Activated CD4-positive, alpha-beta T cell treated with anti-CD3 and anti-CD28 coated beads, Interleukin-2, amount 10 ng/mL, durations not matched to agents 24 days and 14 days (primary cell): ENCODE measurements at regions not wholly inside any gene's neighbourhood (a gene's known extent, or its start where the extent isn't known, plus 50 kb on each side); places are given as distances from the start of the nearest gene placed in this dataset.

Source experiments
- DNase-seq: peaks from one replicate; pipeline ENCODE4 v3.0.0; 2022
- H3K27ac Mint-ChIP-seq: one replicate; pipeline ENCODE4 v1.8.0; 2022; ENCODE audit warnings: mild to moderate bottlenecking, mixed read lengths
- H3K27me3 Mint-ChIP-seq: one replicate; pipeline ENCODE4 v1.8.0; 2022; ENCODE audit warnings: mixed read lengths
- H3K36me3 Mint-ChIP-seq: one replicate; pipeline ENCODE4 v1.8.0; 2022; ENCODE audit warnings: low read depth, mild to moderate bottlenecking, mixed read lengths
- H3K4me1 Mint-ChIP-seq: one replicate; pipeline ENCODE4 v1.8.0; 2021; ENCODE audit warnings: mixed read lengths
- H3K4me3 Mint-ChIP-seq: one replicate; pipeline ENCODE4 v1.8.0; 2022; ENCODE audit warnings: mild to moderate bottlenecking, moderate library complexity, mixed read lengths
- H3K9me3 Mint-ChIP-seq: one replicate; pipeline ENCODE4 v1.8.0; 2021; ENCODE audit warnings: mixed read lengths
- intact Hi-C: fragments of 100-400 bp; cut with micrococcal nuclease; formaldehyde crosslinking; loops from one replicate; pipeline ENCODE4 v1.15.1; 2023

DNA sequence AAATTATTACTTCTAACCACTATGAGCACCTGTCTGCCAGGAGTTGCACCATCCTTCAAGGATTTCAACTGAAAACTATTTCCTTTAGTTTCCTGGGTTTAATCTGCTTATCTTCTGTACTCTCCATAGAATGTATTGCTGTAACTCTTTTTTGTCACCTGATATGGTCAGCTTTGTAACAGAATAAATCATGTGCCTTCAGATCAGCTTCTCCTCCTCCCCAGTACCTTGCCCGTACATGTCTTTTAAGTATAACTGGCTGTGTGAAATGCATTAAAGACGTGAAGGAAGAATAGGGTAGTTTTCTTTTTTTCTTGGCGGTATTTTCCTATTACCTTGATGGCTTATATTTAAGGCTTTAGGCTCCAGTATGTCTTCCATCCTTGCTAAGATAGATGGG, 200.3 kb upstream of the NAV3 start:
- H3K4me1 Mint-ChIP-seq = no peaks in the 10 kb centered on the region
- no peaks in the 10 kb centered on the region for H3K27me3 Mint-ChIP-seq
- no peak for DNase-seq
- no peak overlapping the region for H3K4me3 Mint-ChIP-seq
- H3K36me3 Mint-ChIP-seq = no peaks in the 10 kb centered on the region
- H3K27ac Mint-ChIP-seq = no peak overlapping the region
- H3K9me3 Mint-ChIP-seq = no peaks in the 10 kb centered on the region
- intact Hi-C loops = no loop called here

DNA sequence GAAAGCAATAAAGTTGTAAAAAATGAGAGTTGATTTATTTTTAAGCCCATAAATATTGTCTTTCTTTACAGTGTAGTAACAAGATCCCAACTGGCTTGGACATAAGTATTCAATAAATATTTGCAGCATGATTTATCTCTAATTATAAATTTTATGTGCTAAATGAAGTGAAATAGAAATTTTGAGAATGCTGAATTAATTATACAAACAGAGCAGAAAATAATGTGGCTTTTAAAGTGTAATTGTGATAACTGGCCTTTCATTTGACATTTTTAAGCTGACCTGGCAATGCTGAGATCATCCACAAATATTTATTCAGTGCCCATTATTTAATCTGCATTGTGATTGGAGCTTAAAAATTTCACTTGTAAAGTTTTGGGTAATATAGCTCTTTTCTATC, 201.6 kb upstream of the NAV3 start:
- Mint-ChIP-seq H3K9me3 (no peaks in the 10 kb centered on the region), H3K4me1 (no peaks in the 10 kb centered on the region), H3K27me3 (no peaks in the 10 kb centered on the region), H3K4me3 (no peak overlapping the region), H3K36me3 (no peaks in the 10 kb centered on the region), H3K27ac (no peak overlapping the region)
- intact Hi-C loops = no loop called here
- DNase-seq = no peak

DNA sequence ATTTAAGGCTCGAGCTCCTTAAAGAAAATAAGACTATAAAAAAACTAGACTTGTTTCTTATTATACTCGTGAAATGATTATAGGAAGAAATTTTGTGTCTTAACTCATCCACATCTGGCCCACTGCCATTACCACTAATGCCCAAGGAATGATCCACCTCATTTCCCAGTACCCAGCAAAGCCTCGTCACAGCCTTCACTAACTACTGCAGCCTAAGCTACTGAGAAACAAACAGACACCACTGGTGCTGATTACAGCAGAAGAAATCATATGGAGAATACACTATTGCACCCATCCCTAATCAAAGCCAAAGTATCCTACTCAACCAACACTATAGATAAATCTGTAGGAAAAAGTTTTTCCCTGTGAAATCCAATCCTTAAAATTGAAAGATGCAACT, 205.3 kb upstream of the NAV3 start:
- Mint-ChIP-seq H3K4me3 (no peak overlapping the region), H3K27ac (no peak overlapping the region), H3K4me1 (no peaks in the 10 kb centered on the region)

DNA sequence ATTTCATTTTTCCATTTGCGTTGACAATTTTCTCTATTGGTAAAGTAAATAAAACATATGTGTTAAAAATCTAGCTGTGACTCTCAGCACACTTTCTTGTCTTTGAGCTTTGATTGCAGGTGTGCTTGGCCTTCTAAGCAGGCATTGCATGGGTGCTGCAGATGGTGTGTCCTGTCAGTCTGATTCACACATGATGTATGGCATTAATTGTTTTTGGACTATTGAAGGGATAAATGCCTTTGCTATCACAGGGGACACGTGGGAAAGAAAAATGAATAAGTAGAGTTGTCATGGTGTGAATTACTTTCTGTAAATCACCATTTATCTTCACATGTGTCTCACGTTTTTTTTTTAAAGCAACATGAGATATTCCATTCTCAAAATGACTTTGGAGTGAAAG, 211.3 kb upstream of the NAV3 start:
- Mint-ChIP-seq H3K4me3 (no peak overlapping the region), H3K27me3 (no peaks in the 10 kb centered on the region), H3K27ac (no peak overlapping the region), H3K4me1 (no peaks in the 10 kb centered on the region), H3K36me3 (no peaks in the 10 kb centered on the region), H3K9me3 (no peaks in the 10 kb centered on the region)
- intact Hi-C loops = no loop called here
- no peak for DNase-seq

More for the DNA sequence above, 205.3 kb upstream of the NAV3 start:
- DNase-seq = no peak
- intact Hi-C loops = no loop called here
- Mint-ChIP-seq H3K9me3 (no peaks in the 10 kb centered on the region), H3K36me3 (no peaks in the 10 kb centered on the region), H3K27me3 (no peaks in the 10 kb centered on the region)

DNA sequence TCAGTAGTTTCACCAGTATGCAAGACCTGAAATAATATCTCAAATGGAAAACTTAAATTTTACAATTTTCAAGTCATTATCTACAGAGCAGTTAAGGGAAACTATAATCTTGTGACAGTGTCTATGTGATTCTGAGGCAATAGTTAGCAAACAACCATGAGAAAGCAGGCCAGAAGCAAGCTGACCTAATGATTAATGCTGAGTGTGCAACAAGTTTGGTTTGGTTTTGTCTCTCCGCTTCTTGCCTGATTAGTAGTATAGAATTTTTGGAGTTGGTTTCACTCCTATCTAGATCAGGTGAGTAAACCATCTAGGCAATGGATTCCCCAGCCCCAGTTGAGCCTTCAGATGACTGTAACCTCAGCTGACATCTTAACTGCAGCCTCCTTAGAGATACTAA, 212.9 kb upstream of the NAV3 start:
- H3K36me3 Mint-ChIP-seq = no peaks in the 10 kb centered on the region
- H3K4me3 Mint-ChIP-seq = no peak overlapping the region
- no peak for DNase-seq
- no peaks in the 10 kb centered on the region for H3K4me1 Mint-ChIP-seq
- H3K27ac Mint-ChIP-seq = no peak overlapping the region
- H3K9me3 Mint-ChIP-seq = no peaks in the 10 kb centered on the region
- intact Hi-C loops = no loop called here
- H3K27me3 Mint-ChIP-seq = no peaks in the 10 kb centered on the region

DNA sequence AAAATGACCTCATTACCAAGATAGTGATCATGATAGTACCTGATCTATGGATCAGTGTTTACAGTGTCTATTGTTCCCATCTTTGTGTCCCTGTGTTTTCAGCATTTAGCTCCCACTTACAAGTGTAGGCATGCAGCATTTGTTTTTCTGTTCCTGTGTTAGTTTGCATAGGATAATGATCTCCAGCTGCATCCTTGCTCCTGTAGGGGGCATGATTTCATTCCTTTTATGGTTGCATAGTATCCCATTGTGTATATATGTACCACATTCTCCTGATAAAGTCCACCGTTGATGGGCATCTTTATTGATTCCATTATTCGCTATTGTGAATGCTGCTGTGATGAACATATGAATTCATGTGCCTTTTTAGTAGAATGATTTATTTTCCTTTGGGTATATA, 215.4 kb upstream of the NAV3 start:
- Mint-ChIP-seq H3K4me3 (no peak overlapping the region), H3K9me3 (no peaks in the 10 kb centered on the region), H3K27ac (no peak overlapping the region), H3K27me3 (no peaks in the 10 kb centered on the region), H3K4me1 (no peaks in the 10 kb centered on the region), H3K36me3 (no peaks in the 10 kb centered on the region)
- intact Hi-C loops = no loop called here
- no peak for DNase-seq

DNA sequence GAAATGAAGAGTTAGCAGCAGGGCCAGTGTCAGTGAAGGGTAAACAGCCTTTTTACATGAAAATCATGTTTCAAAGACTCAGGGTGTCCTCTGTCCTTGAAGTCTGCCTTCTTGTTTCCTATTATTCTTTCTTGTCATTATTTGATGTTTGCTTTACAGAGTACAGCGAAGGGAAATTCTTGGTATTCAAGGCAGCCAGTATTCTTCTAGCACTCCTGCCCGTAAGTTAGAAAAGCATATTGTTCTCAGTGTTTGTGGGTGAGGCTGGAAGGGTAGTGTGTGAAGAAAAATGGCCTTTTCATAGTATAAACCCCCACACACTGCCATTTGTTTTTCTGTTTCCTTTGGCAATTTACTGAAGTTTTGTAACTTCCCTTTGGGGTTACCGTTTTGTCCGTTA, 217.3 kb upstream of the NAV3 start:
- Mint-ChIP-seq H3K27me3 (no peaks in the 10 kb centered on the region), H3K9me3 (no peaks in the 10 kb centered on the region), H3K4me3 (no peak overlapping the region), H3K36me3 (no peaks in the 10 kb centered on the region), H3K4me1 (no peaks in the 10 kb centered on the region), H3K27ac (no peak overlapping the region)
- DNase-seq = no peak
- intact Hi-C loops = no loop called here

DNA sequence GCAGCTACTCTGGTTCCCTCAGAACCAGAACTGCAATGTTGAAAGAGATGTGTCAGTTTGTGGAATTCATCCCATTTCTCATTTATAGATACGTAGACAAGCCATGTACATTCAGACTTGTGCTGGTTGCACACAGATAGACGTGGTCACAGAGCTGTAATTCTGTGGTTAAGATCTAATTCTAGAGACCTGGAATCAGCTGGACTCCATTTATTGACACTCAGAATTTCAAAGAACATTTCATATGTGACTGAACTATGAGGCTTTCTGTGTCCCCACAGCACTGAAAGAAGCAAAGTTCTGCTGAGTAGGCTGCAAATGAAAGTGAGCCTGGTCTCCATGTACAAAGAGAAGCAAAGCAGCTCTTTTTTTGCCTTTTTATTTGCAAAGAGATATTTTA, 220.2 kb upstream of the NAV3 start:
- Mint-ChIP-seq H3K4me3 (no peak overlapping the region), H3K9me3 (no peaks in the 10 kb centered on the region), H3K36me3 (no peaks in the 10 kb centered on the region), H3K4me1 (no peaks in the 10 kb centered on the region), H3K27me3 (no peaks in the 10 kb centered on the region), H3K27ac (no peak overlapping the region)
- intact Hi-C loops = no loop called here
- no peak for DNase-seq

DNA sequence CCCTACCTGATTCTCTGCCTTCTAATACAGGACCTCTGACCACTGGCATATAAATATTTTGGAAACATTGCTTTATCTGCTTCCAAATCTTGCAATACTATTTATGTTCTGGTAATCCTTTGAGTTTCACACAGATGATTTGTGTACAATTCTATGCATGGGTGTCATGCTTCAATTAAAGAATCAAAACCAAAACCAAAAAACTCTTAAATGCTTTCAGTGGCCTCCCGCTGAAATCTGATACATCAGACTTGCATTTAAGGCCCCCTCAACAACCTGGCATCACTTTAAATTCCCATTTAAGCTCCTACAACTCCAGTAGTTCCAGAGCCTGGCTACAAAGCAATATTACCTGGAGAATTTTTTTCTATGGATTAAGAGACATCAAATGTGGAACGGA, 221.7 kb upstream of the NAV3 start:
- DNase-seq = no peak
- no peak overlapping the region for H3K4me3 Mint-ChIP-seq
- H3K27me3 Mint-ChIP-seq = no peaks in the 10 kb centered on the region
- H3K27ac Mint-ChIP-seq = no peak overlapping the region
- no peaks in the 10 kb centered on the region for H3K9me3 Mint-ChIP-seq
- intact Hi-C loops = no loop called here
- no peaks in the 10 kb centered on the region for H3K36me3 Mint-ChIP-seq
- no peaks in the 10 kb centered on the region for H3K4me1 Mint-ChIP-seq

DNA sequence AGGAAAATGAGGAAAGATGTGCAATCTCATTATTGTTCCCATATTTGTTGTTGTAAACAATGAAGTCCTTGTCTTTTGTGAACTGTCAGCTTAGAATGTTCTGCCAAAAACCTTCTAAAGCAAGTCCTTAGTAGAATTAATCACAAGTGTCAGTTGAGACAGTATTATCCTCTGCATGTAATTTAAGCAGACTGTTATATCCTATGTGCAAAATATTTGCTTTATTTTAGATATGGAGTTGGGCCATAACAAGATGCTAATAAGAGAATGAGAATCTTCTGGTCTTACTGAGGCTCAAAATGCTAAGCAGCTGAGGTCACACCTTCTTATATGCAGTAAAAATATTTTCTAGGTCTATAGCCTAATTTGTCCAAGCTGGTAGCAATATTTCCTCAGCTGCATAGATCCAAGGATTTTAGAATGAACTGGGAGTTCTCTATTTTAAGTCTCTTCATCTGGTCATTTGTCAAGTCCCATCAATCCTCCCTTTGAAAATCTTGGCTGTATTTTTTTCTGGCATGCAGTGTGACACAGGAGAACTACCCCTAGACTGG, 222.3 kb upstream of the NAV3 start:
- Mint-ChIP-seq H3K36me3 (no peaks in the 10 kb centered on the region), H3K27me3 (no peaks in the 10 kb centered on the region), H3K4me1 (no peaks in the 10 kb centered on the region), H3K27ac (no peak overlapping the region), H3K4me3 (no peak overlapping the region), H3K9me3 (no peaks in the 10 kb centered on the region)
- DNase-seq = no peak
- intact Hi-C loops = no loop called here

DNA sequence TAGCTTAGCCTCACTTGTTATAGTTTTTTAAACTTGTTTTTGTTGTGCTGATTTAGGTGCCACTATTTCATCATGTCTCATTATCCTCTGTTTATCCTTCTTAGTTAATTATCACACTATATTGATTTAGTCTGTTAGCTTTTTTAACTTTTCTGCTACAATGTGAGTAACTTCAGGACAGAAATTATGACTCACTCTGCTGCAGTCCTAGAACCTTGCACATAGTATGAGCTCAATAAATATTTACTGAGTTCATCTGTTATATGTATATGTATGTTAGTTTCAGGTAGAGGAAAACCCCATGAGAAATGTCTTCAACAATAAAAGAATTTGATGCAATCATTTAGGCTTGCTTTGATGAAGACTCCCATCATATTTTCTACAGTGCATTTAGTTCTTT, 224.3 kb upstream of the NAV3 start:
- Mint-ChIP-seq H3K4me1 (no peaks in the 10 kb centered on the region), H3K36me3 (no peaks in the 10 kb centered on the region), H3K27me3 (no peaks in the 10 kb centered on the region), H3K27ac (no peak overlapping the region), H3K4me3 (no peak overlapping the region), H3K9me3 (no peaks in the 10 kb centered on the region)
- DNase-seq = no peak
- intact Hi-C loops = no loop called here

DNA sequence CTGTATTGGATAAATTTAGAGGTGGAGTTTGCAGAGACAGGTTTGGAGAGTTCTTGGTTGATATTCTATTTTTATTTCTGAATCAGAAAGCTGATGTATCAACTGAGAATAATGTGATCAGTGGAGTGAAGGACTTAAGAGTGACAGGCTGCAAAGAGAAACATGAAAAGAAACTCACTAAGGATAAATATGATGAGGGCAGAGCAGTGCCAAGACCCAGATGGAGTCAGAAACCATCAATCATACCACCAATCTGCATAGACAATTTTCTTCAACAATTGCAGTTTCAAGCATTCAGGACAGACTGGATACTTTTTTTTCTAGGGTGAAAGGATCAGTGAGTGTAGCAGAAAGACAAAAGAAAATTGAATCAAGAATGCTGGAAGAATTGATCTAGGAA, 226.7 kb upstream of the NAV3 start:
- H3K9me3 Mint-ChIP-seq = no peaks in the 10 kb centered on the region
- H3K27me3 Mint-ChIP-seq = no peaks in the 10 kb centered on the region
- no peaks in the 10 kb centered on the region for H3K4me1 Mint-ChIP-seq
- no peaks in the 10 kb centered on the region for H3K36me3 Mint-ChIP-seq
- no peak overlapping the region for H3K27ac Mint-ChIP-seq
- intact Hi-C loops = no loop called here
- H3K4me3 Mint-ChIP-seq = no peak overlapping the region
- no peak for DNase-seq

DNA sequence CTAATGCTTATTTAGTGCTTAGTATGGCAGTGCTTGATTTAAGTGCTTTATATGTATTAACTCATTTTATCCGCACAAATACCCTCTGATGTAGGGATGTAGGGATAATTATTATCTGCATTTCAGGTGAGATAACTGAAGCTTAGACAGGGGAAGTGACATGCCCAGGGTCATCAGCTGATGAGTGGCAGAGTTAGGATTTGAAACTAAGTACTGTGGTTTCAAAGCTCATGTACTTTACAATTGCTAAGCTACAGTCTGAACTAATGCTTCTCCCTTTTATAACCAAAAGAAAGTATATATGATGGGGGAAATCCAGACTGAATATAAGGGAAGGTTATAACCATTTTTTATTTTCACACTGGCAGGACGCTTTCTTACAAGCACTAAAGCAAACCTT, 229.6 kb upstream of the NAV3 start:
- Mint-ChIP-seq H3K36me3 (no peaks in the 10 kb centered on the region), H3K27ac (no peak overlapping the region), H3K27me3 (no peaks in the 10 kb centered on the region), H3K4me3 (no peak overlapping the region), H3K4me1 (no peaks in the 10 kb centered on the region), H3K9me3 (no peaks in the 10 kb centered on the region)
- DNase-seq = no peak
- intact Hi-C loops = no loop called here

DNA sequence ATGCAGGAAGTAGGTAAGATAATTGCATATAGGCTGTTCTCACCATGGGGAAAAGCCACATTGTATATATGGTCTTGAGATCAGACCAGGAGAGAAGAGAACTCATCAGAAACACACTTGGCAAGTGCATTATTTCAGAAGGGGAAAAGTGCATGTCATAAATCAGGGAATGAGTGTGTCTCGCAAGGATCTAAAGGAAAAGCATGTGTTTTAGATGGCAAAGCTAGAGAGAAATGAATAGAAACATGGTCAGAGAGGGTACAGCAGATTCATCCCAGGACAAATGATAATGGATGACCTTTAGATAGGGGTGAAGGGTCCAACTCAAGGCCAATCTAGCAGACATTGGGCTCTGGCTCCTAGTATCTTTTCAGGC, 230.2 kb upstream of the NAV3 start:
- no peak overlapping the region for H3K27ac Mint-ChIP-seq
- intact Hi-C loops = no loop called here
- no peaks in the 10 kb centered on the region for H3K4me1 Mint-ChIP-seq
- H3K36me3 Mint-ChIP-seq = no peaks in the 10 kb centered on the region
- H3K9me3 Mint-ChIP-seq = no peaks in the 10 kb centered on the region
- H3K27me3 Mint-ChIP-seq = no peaks in the 10 kb centered on the region
- no peak overlapping the region for H3K4me3 Mint-ChIP-seq
- DNase-seq = no peak

DNA sequence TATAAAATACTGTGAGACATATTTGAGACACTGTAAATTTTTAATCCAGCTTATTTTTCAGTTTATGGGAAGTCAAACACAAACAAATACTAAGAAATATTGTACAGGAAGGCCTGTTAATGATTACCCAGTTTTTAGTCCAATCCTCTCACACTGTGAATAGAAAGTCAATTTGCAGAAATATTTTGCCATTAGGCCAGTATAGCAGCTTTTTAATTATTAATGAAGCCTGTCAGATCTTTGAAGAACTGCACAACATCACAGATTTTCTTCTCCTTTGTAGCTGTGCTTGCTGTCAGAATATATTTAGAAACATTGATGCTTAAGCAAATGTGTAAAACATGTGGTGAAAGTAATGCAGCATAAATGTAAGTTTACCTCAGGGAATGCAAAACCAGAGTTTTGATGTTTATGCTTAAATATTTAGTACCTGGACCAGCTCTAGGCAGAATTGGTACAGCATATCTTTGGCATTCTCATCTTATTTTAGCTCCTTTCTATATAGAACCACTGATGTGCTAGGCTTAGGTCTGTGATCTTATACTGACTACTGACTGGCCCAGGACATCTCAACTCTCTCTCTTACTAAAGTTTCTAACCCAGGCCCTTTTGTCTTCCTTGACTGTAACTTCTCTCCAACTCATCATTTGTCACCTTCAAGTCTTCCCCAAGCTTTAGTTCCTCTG, 230.8 kb upstream of the NAV3 start:
- Mint-ChIP-seq H3K27me3 (no peaks in the 10 kb centered on the region), H3K4me1 (no peaks in the 10 kb centered on the region), H3K4me3 (no peak overlapping the region), H3K36me3 (no peaks in the 10 kb centered on the region), H3K9me3 (no peaks in the 10 kb centered on the region), H3K27ac (no peak overlapping the region)
- no peak for DNase-seq
- intact Hi-C loops = no loop called here
